ENCODE measurements at regions not wholly inside any gene's neighbourhood (a gene's known extent, or its start where the extent isn't known, plus 50 kb on each side); places are given as distances from the start of the nearest gene placed in this dataset.
"Not testable (repeated sequence)": the region's sequence is repeated elsewhere in the genome, so short reads cannot be mapped to it uniquely, and the experiment has no call there.

GRCh38 chr2:236895497-236895896, 190.2 kb upstream of the COPS8 start:
- DNase-seq (ENCODE audit: low read depth, low spot score): no peak

- no peak for DNase-seq (ENCODE audit: low read depth, low spot score)
Measured at GRCh38 chr2:236896688-236897087, 189.0 kb upstream of the COPS8 start.

GRCh38 chr2:236899146-236899545, 186.5 kb upstream of the COPS8 start:
- DNase-seq (ENCODE audit: low read depth, low spot score): no peak

GRCh38 chr2:236899950-236900640, 185.6 kb upstream of the COPS8 start:
- no peak for DNase-seq (ENCODE audit: low read depth, low spot score)

- no peak for DNase-seq (ENCODE audit: low read depth, low spot score)
Measured at GRCh38 chr2:236901956-236902355, 183.7 kb upstream of the COPS8 start.

- DNase-seq (ENCODE audit: low read depth, low spot score): peak; percentile 19
Measured at GRCh38 chr2:236903978-236904377, 181.7 kb upstream of the COPS8 start.

GRCh38 chr2:236904389-236905263, 181.1 kb upstream of the COPS8 start:
- peak; percentile 67 for DNase-seq (ENCODE audit: low read depth, low spot score)

GRCh38 chr2:236905976-236906375, 179.7 kb upstream of the COPS8 start:
- DNase-seq (ENCODE audit: low read depth, low spot score): no peak

GRCh38 chr2:236908439-236909192, 177.1 kb upstream of the COPS8 start:
- DNase-seq (ENCODE audit: low read depth, low spot score): no peak

GRCh38 chr2:236909193-236909504, 176.5 kb upstream of the COPS8 start:
- no peak for DNase-seq (ENCODE audit: low read depth, low spot score)

GRCh38 chr2:236909802-236910201, 175.9 kb upstream of the COPS8 start:
- DNase-seq (ENCODE audit: low read depth, low spot score): no peak

GRCh38 chr2:236910781-236911495, 174.8 kb upstream of the COPS8 start:
- DNase-seq (ENCODE audit: low read depth, low spot score): no peak

- no peak for DNase-seq (ENCODE audit: low read depth, low spot score)
Measured at GRCh38 chr2:236912326-236913120, 173.2 kb upstream of the COPS8 start.

GRCh38 chr2:236915186-236915585, 170.5 kb upstream of the COPS8 start:
- no peak for DNase-seq (ENCODE audit: low read depth, low spot score)

GRCh38 chr2:236915726-236916125, 170.0 kb upstream of the COPS8 start:
- no peak for DNase-seq (ENCODE audit: low read depth, low spot score)

GRCh38 chr2:236916181-236916580, 169.5 kb upstream of the COPS8 start:
- DNase-seq (ENCODE audit: low read depth, low spot score): no peak

GRCh38 chr2:236916651-236917050, 169.0 kb upstream of the COPS8 start:
- DNase-seq (ENCODE audit: low read depth, low spot score): no peak

- DNase-seq (ENCODE audit: low read depth, low spot score): no peak
Measured at GRCh38 chr2:236917164-236917563, 168.5 kb upstream of the COPS8 start.

GRCh38 chr2:236918545-236918944, 167.1 kb upstream of the COPS8 start:
- DNase-seq (ENCODE audit: low read depth, low spot score): no peak

GRCh38 chr2:236919209-236919608, 166.5 kb upstream of the COPS8 start:
- DNase-seq (ENCODE audit: low read depth, low spot score): peak; percentile 5

GRCh38 chr2:236919801-236920379, 165.8 kb upstream of the COPS8 start:
- DNase-seq (ENCODE audit: low read depth, low spot score): not testable (repeated sequence)
